Activated CD4-positive, alpha-beta T cell treated with anti-CD3 and anti-CD28 coated beads, Interleukin-2, Interleukin-6, amounts not matched to agents 100 ng/mL and 50 ng/mL, durations not matched to agents 16 hours and 8 hours (primary cell): ENCODE measurements at regions not wholly inside any gene's neighbourhood (a gene's known extent, or its start where the extent isn't known, plus 50 kb on each side); places are given as distances from the start of the nearest gene placed in this dataset.

Source experiments
- DNase-seq: peaks from one replicate; pipeline ENCODE4 v3.0.0-alpha.2; 2020

- DNase-seq = no peak
These were observed 237.2 kb downstream of the SPATA18 start for GRCh38 chr4:52288212-52288855.

DNA sequence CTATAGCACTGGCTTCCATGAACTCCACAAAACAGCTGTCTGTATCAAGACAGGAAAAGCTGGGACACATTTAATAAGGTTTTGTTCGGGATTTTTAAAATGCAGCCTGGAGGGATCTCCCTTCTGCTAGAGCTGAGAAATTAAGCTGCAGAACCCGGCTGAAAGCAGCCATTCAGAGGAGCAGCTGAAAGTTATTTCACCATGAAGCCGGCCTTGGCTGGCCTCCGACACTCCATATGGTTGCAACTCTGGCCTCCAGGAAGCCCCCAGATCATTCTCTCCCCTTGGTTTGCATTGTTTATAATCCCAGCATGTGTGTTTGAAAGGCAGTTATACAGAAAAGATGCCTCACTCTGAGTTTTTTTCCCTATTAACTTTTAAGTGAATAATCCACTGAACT, 239.4 kb downstream of the SPATA18 start:
- DNase-seq = no peak

DNA sequence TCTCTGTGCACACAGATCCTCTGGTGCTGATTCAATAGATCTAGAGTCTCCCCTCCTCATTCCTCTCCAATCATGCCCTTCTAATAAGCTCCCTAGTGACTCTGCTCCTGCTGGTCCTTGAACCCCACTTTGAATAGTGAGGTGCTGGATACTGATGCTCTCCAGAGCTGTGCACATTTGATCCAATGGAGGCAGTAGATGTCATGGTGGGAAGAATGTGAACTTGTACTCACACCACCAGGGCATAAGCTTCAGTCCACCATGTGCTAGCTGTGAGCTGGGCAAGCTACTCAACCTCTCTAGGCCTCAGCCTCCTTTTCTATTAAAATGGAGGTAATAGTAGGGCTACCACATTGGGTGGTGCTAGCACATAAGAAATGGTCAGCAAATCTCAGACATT, 241.1 kb downstream of the SPATA18 start:
- no peak for DNase-seq

DNA sequence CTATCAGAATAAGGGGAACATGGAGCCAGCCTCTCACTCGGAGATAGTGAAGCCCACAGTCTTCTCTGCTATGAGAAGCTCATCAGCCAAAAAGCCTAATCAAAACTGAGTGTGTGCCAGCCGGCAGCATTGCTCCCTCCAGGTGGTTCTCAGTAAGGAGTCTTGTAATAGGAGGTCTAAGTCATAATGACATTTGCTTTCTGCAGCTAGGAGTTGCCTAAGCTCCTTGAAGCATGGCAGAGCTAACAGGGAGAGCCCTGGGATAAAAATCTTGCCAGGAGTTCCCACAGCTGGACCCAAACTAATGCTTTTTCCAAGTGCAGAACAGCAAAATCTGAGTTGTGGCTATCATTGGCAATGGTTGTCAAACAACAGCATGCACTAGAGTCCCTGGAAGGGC, 245.2 kb downstream of the SPATA18 start:
- no peak for DNase-seq

GRCh38 chr4:52298444-52298843, 247.3 kb downstream of the SPATA18 start:
- DNase-seq = no peak

- DNase-seq = no peak
These were observed 248.0 kb downstream of the SPATA18 start for GRCh38 chr4:52299120-52299519.

- no peak for DNase-seq
These were observed 260.5 kb downstream of the SPATA18 start for GRCh38 chr4:52311464-52312125.

DNA sequence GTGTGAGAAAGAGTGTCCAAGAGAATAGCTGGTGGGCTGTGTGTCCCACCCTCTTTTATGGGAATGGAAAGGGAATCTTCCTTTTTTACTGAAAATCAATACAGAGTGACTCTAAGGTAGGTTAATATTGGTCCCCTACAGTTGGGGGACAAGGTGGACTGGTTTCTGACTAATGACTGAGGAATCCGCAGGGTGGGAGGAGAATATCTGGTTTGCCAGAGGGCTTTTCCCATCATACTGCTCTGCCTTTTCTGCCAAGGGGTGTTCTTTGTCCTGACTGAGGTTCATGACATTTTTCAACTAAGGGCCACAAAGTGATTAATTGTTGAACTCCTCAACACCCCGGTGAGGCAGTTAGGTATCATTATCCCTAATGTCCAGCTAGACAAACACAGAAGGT, 261.6 kb downstream of the SPATA18 start:
- DNase-seq = no peak

- no peak for DNase-seq
These were observed 266.3 kb downstream of the SPATA18 start for GRCh38 chr4:52317361-52317879.

DNA sequence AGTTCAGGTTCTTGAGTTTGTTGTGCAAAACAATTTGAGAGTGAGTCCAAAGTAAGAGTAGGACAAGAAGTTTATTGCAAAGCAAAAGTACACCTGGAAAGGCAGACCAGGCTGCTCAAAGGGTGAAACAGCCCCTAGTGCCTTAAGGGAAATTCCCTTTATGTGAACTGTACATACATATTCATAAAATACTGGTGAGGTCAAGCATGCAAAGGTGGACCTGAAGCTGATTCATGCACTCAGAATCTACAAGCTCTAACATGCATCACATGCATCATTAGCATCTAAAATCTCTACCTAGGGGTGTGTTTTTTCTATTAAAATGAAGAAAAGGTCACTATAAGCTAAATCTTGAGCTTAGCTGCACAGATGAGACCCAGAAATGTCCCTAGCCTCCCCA, 266.9 kb downstream of the SPATA18 start:
- no peak for DNase-seq

DNA sequence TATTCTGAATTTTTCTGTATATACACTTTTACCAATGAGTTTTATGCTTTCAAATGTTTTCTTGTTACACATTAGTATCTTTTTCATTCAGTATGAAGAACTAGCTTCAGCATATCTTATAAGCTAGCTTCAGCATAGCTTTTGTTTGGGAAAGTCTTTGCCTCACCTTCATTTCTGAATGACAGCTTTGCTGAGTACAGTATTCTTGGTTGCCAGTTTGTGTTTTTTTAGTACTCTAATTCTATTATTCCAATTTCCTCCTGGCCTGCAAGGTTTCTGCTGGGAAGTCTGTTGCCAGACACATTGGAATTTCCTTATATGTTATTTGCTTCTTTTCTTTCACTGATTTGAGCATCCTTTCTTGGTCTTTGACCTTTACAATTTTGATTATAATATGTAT, 278.8 kb downstream of the SPATA18 start:
- DNase-seq = no peak

DNA sequence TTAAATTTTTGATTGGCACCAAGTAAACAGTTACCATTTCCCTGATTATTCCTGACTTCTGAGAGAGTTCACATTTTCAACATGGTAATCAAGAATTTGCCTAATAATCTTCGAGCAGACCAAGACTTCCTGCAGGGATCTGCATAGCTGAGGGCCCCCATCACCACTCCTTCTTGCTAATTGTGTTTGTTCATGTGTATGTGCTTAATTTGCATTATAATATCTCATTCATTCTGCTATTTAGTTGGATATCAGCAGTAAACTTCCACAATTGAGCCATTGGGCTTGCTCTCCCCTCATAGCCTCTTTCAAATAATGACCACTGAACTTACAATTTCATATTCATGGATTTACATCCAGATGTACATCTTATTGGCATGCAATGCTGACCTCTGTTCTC, 292.5 kb downstream of the SPATA18 start:
- DNase-seq = no peak

GRCh38 chr4:52350926-52351325, 299.8 kb downstream of the SPATA18 start:
- DNase-seq = no peak

GRCh38 chr4:52358366-52358765, 300.7 kb downstream of the USP46 start:
- no peak for DNase-seq

DNA sequence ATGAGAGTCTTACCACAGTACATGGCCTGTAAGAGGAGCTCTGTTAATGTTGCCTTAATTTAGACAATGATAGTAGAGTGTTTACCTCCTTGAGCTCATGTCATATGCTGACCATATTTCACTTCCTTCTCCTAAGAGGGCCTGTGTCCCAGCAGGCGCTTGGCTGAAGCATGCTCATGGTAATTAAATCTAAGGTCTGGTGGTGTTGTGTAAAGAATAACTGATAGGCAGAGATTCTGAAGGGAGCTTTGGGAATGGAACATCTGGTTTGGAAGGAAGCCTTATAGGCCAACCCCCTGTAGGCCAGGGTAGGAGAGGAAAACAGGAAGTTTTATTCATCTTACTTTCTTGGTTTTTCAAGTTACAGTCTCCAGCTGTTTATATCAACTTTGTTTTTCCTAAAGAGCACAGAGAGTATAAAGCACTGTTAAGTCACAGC, 300.2 kb downstream of the USP46 start:
- DNase-seq = no peak

DNA sequence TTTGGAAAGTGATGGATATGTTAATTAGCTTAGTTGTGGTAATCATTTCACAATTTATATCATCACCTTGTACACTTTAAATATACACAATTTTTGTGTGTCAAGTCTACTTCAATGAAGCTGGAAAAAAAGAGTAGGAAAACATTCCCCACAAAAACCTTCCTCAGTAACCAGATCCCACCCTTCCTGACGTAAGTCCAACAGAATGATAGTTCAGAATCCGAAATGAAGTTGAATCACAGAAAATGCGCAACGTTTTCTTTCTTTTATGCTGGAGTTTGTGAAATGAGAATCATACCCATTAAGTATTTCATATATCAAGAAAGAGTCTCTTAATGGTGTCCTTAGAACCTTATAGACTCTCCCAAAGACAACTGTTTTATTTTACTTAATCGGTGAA, 292.9 kb downstream of the USP46 start:
- DNase-seq = no peak

GRCh38 chr4:52366621-52367020, 292.5 kb downstream of the USP46 start:
- no peak for DNase-seq

DNA sequence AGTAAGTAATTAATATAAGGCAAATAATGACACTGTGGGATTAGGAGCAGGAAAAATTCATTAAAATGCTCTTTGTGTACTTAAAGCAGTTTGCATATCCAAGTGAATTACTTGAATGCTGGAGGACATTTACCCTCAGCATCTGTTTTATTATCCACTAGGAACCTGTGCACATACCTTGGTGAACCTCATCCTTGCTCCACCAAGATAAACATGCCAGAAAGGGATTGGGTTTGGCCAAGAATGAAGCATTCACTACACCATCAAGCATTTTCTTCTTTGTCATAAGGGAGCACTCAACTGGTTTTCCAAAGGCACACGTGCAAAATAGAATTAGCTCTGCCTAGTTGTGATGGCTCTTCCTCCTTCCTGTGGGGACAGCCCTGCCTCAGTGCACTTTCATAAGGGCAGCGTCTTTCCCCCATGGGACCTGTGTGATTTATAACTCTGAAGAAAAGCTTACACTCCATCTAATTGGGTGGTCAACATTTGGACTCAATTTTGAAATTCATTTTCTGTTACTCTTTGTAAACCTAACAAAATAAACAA, 291.7 kb downstream of the USP46 start:
- DNase-seq = no peak

DNA sequence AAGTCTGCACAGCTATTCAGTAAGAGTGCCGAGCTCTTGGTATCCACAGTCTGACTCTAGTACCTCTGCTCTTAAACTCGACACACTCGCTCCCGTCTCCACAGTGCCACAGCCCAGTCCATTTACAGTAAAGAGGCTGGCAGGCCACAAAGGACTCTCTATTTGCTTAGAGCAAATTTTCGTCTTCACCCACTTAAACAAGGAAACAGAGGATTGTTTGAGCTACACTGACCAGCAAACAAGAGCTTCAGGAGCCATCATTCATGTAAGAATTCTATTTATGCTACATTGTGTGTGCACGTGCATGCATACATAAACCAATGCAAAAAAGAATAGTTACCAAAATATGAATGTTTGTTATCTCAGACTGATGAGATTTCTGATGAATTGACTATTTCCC, 290.2 kb downstream of the USP46 start:
- no peak for DNase-seq

GRCh38 chr4:52369649-52370048, 289.5 kb downstream of the USP46 start:
- DNase-seq = no peak

DNA sequence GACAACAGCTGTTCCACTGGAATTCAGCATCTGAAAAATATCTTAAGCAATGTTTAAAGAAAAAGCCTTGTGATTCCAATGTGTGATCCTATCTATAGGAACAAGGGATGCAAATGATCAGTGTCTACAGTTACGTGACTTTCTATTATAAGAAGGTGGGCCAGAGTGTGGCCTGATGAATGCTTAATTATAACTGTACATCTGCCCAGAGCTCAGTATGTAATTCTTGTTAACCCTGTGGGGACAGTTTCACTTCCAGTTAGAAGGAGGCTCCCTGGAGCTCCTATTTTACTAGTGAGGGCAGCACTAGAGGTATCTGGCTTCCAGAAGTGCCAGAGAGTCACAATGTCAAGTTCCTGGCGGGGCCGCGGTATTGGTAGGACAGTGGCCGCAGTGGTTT, 288.5 kb downstream of the USP46 start:
- DNase-seq = no peak

GRCh38 chr4:52371841-52372240, 287.3 kb downstream of the USP46 start:
- DNase-seq = no peak

DNA sequence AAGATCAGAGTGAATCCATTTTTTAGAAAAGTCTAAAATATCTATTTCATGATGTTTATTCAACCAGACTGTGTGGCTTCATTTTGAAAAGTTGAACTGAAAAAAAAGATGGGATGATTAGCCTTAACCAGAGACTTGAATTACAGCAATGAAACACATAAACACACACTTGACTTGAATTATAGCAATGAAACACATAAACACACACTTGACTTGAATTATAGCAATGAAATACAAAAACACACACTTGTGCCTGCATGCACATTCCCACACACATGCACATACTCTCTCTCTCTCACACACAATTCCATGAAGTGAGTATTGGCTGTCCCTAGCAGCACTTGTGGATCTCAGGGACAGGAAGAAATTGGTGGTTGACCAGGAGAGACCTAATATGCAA, 286.8 kb downstream of the USP46 start:
- DNase-seq = no peak

DNA sequence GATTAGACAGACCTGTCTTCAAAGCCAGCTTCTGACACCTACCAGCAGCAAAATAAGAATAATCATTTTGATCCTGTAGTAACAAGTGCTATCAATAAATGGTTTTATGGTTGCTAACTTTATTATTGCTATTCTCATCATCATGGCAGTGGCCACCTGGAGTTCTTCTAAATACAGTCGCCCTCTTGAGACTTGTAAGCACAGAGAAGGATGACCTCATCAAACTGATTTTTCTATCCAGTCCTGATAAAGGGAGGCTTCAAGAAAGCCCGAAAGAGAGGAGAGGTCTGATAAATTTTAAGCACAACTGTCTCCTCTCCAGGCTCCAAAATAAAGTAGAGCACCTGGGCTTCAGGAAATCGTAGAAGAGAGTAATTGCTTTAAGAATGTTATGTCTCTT, 286.4 kb downstream of the USP46 start:
- no peak for DNase-seq

DNA sequence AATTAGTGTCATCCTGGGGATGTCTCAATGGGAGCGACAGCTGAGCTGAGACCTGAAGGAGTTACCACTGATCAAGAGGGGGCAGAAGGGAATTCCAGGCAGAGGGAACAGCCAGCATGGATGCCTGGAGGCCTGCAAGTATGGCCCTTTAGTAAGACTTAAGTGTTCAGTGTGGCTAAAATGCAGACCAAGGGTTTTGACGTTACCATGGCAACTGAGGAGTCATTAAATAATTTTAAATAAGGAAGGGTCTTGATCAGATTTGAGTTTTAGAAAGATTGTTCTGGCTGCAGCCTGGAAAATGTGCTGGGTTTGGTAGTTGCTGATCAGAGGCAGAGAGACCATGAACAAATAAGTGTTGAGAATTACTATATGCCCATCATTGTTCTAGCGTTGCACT, 285.5 kb downstream of the USP46 start:
- DNase-seq = no peak
